Prostate gland (tissue), 2 donors: ENCODE measurements at regions not wholly inside any gene's neighbourhood (a gene's known extent, or its start where the extent isn't known, plus 50 kb on each side); places are given as distances from the start of the nearest gene placed in this dataset.
A peak's percentile ranks its signal among the peaks of the same experiment; 100 is the strongest.

ENCODE experiments used
- DNase-seq: peaks from one replicate; pipeline ENCODE4 v3.0.0-alpha.2; 2019; ENCODE audit warnings: low spot score
- H3K27ac ChIP-seq, 2 donors: fragments of 200-600 bp; sonication (generic); 2 replicates each; pipeline ENCODE4 v1.5.1; 2017 to 2019
- H3K27me3 ChIP-seq: fragments of 200-600 bp; sonication (generic); replicated peaks from 2 replicates; pipeline ENCODE4 v1.5.1; 2019; ENCODE audit not compliant: insufficient read depth
- H3K36me3 ChIP-seq, 2 donors: fragments of 200-600 bp; sonication (generic); 1 replicate in 1 of 2; 2 replicates in 1 of 2; pipeline versions ENCODE4 v1.5.1 to v1.8.1; 2017 to 2019
- H3K4me1 ChIP-seq: fragments of 200-600 bp; sonication (generic); replicated peaks from 2 replicates; pipeline ENCODE4 v1.5.1; 2019
- H3K4me3 ChIP-seq, 2 donors: fragments of 200-600 bp; sonication (generic); 2 replicates each; pipeline ENCODE4 v1.5.1; 2017 to 2019
- H3K9me3 ChIP-seq: fragments of 200-600 bp; sonication (generic); 2 replicates; pipeline ENCODE4 v1.5.1; 2017
- CTCF ChIP-seq, 4 experiments: fragments of 200-600 bp in 2 of 4; fragments of 450-650 bp in 2 of 4; sonication (generic) in 2 of 4; IDR thresholded peaks; 1 replicate in 3 of 4; 2 replicates in 1 of 4; pipeline ENCODE4 v1.5.1; 2016 to 2019; ENCODE audit warnings: antibody characterized with exemption in 4 of 4, mild to moderate bottlenecking in 2 of 4, moderate library complexity in 2 of 4
- POLR2A ChIP-seq: fragments of 450-650 bp; IDR thresholded peaks from one replicate; pipeline ENCODE4 v1.6.1; 2016; ENCODE audit warnings: antibody characterized with exemption, mild to moderate bottlenecking
- POLR2AphosphoS5 ChIP-seq: sonication (generic); formaldehyde crosslinking; IDR thresholded peaks from one replicate; pipeline ENCODE4 v1.6.1; 2017; ENCODE audit warnings: antibody characterized with exemption
- WGBS: methylation state at CpG from one replicate; pipeline ENCODE4 v1.1.5; 2018; 5-methylcytosine and 5-hydroxymethylcytosine counted together
- intact Hi-C: fragments of 100-400 bp; cut with DNase I; formaldehyde crosslinking; loops from one replicate; pipeline ENCODE4 v1.14.2; 2022

GRCh38 chr6:9464583-9464982, 950.3 kb downstream of the TFAP2A start:
- Histone ChIP-seq H3K9me3 (no peaks in the 10 kb centered on the region), H3K27ac (peak overlapping the region in 1 of 2 donors; percentile 61), H3K4me3 (no peak overlapping the region), H3K4me1 (no peaks in the 10 kb centered on the region), H3K36me3 (no peaks in the 10 kb centered on the region), H3K27me3 (no peaks in the 10 kb centered on the region)
- intact Hi-C loops, result no loop called here
- 68% methylated on average over 2 of the region's 2 CpGs for WGBS
- no peak for DNase-seq
- TF ChIP-seq POLR2A (no peak), POLR2AphosphoS5 (no peak), CTCF (IDR thresholded peaks at IDR 0.05) (no peak)

GRCh38 chr6:9463311-9463710, 951.6 kb downstream of the TFAP2A start:
- 43% methylated on average over 4 of the region's 4 CpGs for WGBS
- Histone ChIP-seq H3K27me3 (no peaks in the 10 kb centered on the region), H3K9me3 (no peaks in the 10 kb centered on the region), H3K4me3 (no peak overlapping the region), H3K4me1 (no peaks in the 10 kb centered on the region), H3K36me3 (no peaks in the 10 kb centered on the region), H3K27ac (peak overlapping the region; percentile 22 to 61)
- intact Hi-C loops, result no loop called here
- TF ChIP-seq POLR2A, result no peak
- peak; percentile 84 for TF ChIP-seq POLR2AphosphoS5
- DNase-seq, result peak; percentile 43

GRCh38 chr6:9461188-9461587, 953.7 kb downstream of the TFAP2A start:
- no peaks in the 10 kb centered on the region for H3K9me3 ChIP-seq
- H3K4me1 ChIP-seq, result no peaks in the 10 kb centered on the region
- intact Hi-C loops, result no loop called here
- H3K4me3 ChIP-seq, result no peak overlapping the region
- TF ChIP-seq CTCF (IDR thresholded peaks at IDR 0.05) (no peak), POLR2AphosphoS5 (no peak)
- DNase-seq, result no peak
- H3K27me3 ChIP-seq, result no peaks in the 10 kb centered on the region
- 79% methylated on average over 3 of the region's 3 CpGs for WGBS
- H3K36me3 ChIP-seq, result no peaks in the 10 kb centered on the region
- H3K27ac ChIP-seq, result no peak overlapping the region

GRCh38 chr6:9458424-9458823, 956.5 kb downstream of the TFAP2A start:
- H3K9me3 ChIP-seq, result no peaks in the 10 kb centered on the region
- TF ChIP-seq POLR2AphosphoS5 (no peak), CTCF (IDR thresholded peaks at IDR 0.05) (no peak), POLR2A (no peak)
- intact Hi-C loops, result no loop called here
- no peak for DNase-seq
- no peaks in the 10 kb centered on the region for H3K36me3 ChIP-seq
- no peaks in the 10 kb centered on the region for H3K4me1 ChIP-seq
- no peak overlapping the region for H3K27ac ChIP-seq
- no peaks in the 10 kb centered on the region for H3K27me3 ChIP-seq
- WGBS, result 88% methylated on average over 1 of the region's 1 CpG
- H3K4me3 ChIP-seq, result no peak overlapping the region

GRCh38 chr6:9455864-9456658, 958.8 kb downstream of the TFAP2A start:
- no peak for DNase-seq
- no peak overlapping the region for H3K27ac ChIP-seq
- H3K27me3 ChIP-seq, result no peaks in the 10 kb centered on the region
- 32% methylated on average over 7 of the region's 7 CpGs for WGBS
- intact Hi-C loops, result no loop called here
- no peak overlapping the region for H3K4me3 ChIP-seq
- H3K36me3 ChIP-seq, result no peaks in the 10 kb centered on the region
- no peaks in the 10 kb centered on the region for H3K9me3 ChIP-seq
- TF ChIP-seq CTCF (IDR thresholded peaks at IDR 0.05), result no peak
- TF ChIP-seq POLR2AphosphoS5, result no peak
- no peak for TF ChIP-seq POLR2A
- no peaks in the 10 kb centered on the region for H3K4me1 ChIP-seq
